A549 (cell line): ENCODE measurements at regions not wholly inside any gene's neighbourhood (a gene's known extent, or its start where the extent isn't known, plus 50 kb on each side); places are given as distances from the start of the nearest gene placed in this dataset.

Source experiments
- ATAC-seq, 2 experiments: fragments of 200-7000 bp in 1 of 2; fragments of >200 bp in 1 of 2; cut with Nextera tagmentation in 1 of 2; cut with Tn5 transposase in 1 of 2; 3 replicates each; pipeline versions ENCODE4 v1.8.0 to v1.9.1; 2018 to 2020; ENCODE audit warnings: mild to moderate bottlenecking in 1 of 2, moderate library complexity in 1 of 2
- CTCF ChIA-PET: fragments of 300-600 bp; sonication (Branson Sonifier 250); formaldehyde crosslinking; extraction: SDS; loops from one replicate; lab custom pipeline; 2021; ENCODE audit warnings: antibody characterized with exemption, inconsistent platforms; lab: Yijun Ruan, JAX
- POLR2A ChIA-PET: fragments of 350-600 bp; formaldehyde crosslinking; extraction: SDS; loops from one replicate; lab custom pipeline; 2021; ENCODE audit warnings: antibody characterized with exemption, inconsistent platforms; lab: Yijun Ruan, JAX
- DNase-seq, 2 experiments: peaks; one replicate each; pipeline versions ENCODE4 v3.0.0 to v3.0.0-alpha.2; 2011 to 2016; ENCODE audit warnings: low read depth in 1 of 2, low spot score in 1 of 2
- FAIRE-seq: peaks from 2 replicates; lab custom pipeline; 2011; peaks lifted over from hg19 to GRCh38; lab: Jason Lieb, UNC
- H3K27ac ChIP-seq, 2 experiments: fragments of >200 bp; sonication (Bioruptor Twin); formaldehyde crosslinking; 3 replicates each; pipeline ENCODE4 v1.5.1; 2016 to 2017
- H3K4me1 ChIP-seq: fragments of >200 bp; sonication (Bioruptor Twin); formaldehyde crosslinking; 3 replicates; pipeline ENCODE4 v1.6.1; 2016
- H3K4me2 ChIP-seq: fragments of >200 bp; sonication (Bioruptor Twin); formaldehyde crosslinking; 3 replicates; pipeline ENCODE4 v1.6.1; 2016
- H3K4me3 ChIP-seq: fragments of >200 bp; sonication (Bioruptor Twin); formaldehyde crosslinking; 3 replicates; pipeline ENCODE4 v1.5.1; 2016
- H3K9me3 ChIP-seq: fragments of >200 bp; sonication (Bioruptor Twin); formaldehyde crosslinking; 3 replicates; pipeline ENCODE4 v1.6.1; 2016
- CBX8 ChIP-seq: fragments of 200-600 bp; sonication (generic); IDR thresholded peaks from 2 replicates; pipeline ENCODE4 v1.6.1; 2016
- CHD4 ChIP-seq: fragments of 200-600 bp; sonication (generic); IDR thresholded peaks from 2 replicates; pipeline ENCODE4 v1.6.1; 2016; ENCODE audit warnings: antibody characterized with exemption, mild to moderate bottlenecking, borderline replicate concordance
- EHF ChIP-seq: fragments of 250-450 bp; sonication (Bioruptor Pico); IDR thresholded peaks from 2 replicates; pipeline ENCODE4 v1.5.0; 2020; ENCODE audit warnings: mild to moderate bottlenecking
- ESRRA ChIP-seq: fragments of 150-350 bp; IDR thresholded peaks from 2 replicates; pipeline ENCODE4 v1.6.1; 2014; ENCODE audit warnings: mild to moderate bottlenecking, low read length, borderline replicate concordance
- FOXS1 ChIP-seq: fragments of 250-450 bp; sonication (Bioruptor Pico); IDR thresholded peaks from 2 replicates; pipeline ENCODE4 v1.5.0; 2020; ENCODE audit warnings: mild to moderate bottlenecking, moderate library complexity
- HEYL ChIP-seq: fragments of 250-450 bp; sonication (Bioruptor Pico); IDR thresholded peaks from 2 replicates; pipeline ENCODE4 v1.8.0; 2021; ENCODE audit warnings: mild to moderate bottlenecking, moderate library complexity
- JUN ChIP-seq, 2 experiments: fragments of >200 bp; sonication (Bioruptor Twin); formaldehyde crosslinking; IDR thresholded peaks; 2 replicates in 1 of 2; 3 replicates in 1 of 2; pipeline ENCODE4 v1.6.1; 2016 to 2017
- JUNB ChIP-seq: fragments of >200 bp; sonication (Bioruptor Twin); formaldehyde crosslinking; IDR thresholded peaks from 2 replicates; pipeline ENCODE4 v1.6.1; 2016
- KDM1A ChIP-seq: fragments of 200-600 bp; sonication (generic); IDR thresholded peaks from 2 replicates; pipeline ENCODE4 v1.6.1; 2016; ENCODE audit warnings: low read depth, mild to moderate bottlenecking
- NPAS2 ChIP-seq: fragments of 250-450 bp; sonication (Bioruptor Pico); IDR thresholded peaks from 2 replicates; pipeline ENCODE4 v1.8.0; 2022; ENCODE audit warnings: mild to moderate bottlenecking, moderate library complexity, borderline replicate concordance
- POLR2A ChIP-seq: IDR thresholded peaks from 2 replicates; pipeline ENCODE4 v1.6.1; 2012; ENCODE audit warnings: mild to moderate bottlenecking, low read length
- RAD21 ChIP-seq, 2 experiments: fragments of >200 bp in 1 of 2; sonication (Bioruptor Twin) in 1 of 2; formaldehyde crosslinking in 1 of 2; IDR thresholded peaks in 1 of 2; conservative IDR thresholded peaks in 1 of 2; 2 replicates in 1 of 2; 3 replicates in 1 of 2; pipeline ENCODE4 v1.6.1; 2012 to 2018; ENCODE audit warnings: inconsistent platforms in 1 of 2
- RCOR1 ChIP-seq: fragments of 150-350 bp; IDR thresholded peaks from 2 replicates; pipeline ENCODE4 v1.6.1; 2014; ENCODE audit warnings: antibody characterized with exemption, low read length, low read depth
- TFCP2L1 ChIP-seq: fragments of 250-450 bp; sonication (Bioruptor Pico); IDR thresholded peaks from 2 replicates; pipeline ENCODE4 v1.5.0; 2021; ENCODE audit warnings: mild to moderate bottlenecking
- ZFP36 ChIP-seq: fragments of 450-650 bp; IDR thresholded peaks from 2 replicates; pipeline ENCODE4 v1.6.1; 2014; ENCODE audit warnings: borderline replicate concordance; ENCODE audit not compliant: partially characterized antibody
- ZNF302 ChIP-seq: fragments of 250-450 bp; sonication (Bioruptor Pico); IDR thresholded peaks from 2 replicates; pipeline ENCODE4 v1.9.0; 2021; ENCODE audit warnings: inconsistent platforms, mild to moderate bottlenecking, moderate library complexity
- WGBS: methylation state at CpG from one replicate; pipeline ENCODE4 v1.1.6; 2017; ENCODE audit errors: missing lambda C conversion rate; 5-methylcytosine and 5-hydroxymethylcytosine counted together
- TF ChIP-seq, protein P1 (sequence below): IDR thresholded peaks from 2 replicates; pipeline ENCODE4 v1.6.1; 2012
- TF ChIP-seq, protein P2 (sequence below): fragments of 150-350 bp; IDR thresholded peaks from 2 replicates; pipeline ENCODE4 v1.6.1; 2014; ENCODE audit warnings: low read depth, mild to moderate bottlenecking, low read length
- TF ChIP-seq, protein P3 (sequence below): fragments of 450-650 bp; IDR thresholded peaks from 2 replicates; pipeline ENCODE4 v1.6.1; 2014; ENCODE audit warnings: antibody characterized with exemption
- TF ChIP-seq, protein P4 (sequence below): fragments of >200 bp; sonication (Bioruptor Twin); formaldehyde crosslinking; IDR thresholded peaks from 2 replicates; pipeline ENCODE4 v1.6.1; 2016

DNA sequence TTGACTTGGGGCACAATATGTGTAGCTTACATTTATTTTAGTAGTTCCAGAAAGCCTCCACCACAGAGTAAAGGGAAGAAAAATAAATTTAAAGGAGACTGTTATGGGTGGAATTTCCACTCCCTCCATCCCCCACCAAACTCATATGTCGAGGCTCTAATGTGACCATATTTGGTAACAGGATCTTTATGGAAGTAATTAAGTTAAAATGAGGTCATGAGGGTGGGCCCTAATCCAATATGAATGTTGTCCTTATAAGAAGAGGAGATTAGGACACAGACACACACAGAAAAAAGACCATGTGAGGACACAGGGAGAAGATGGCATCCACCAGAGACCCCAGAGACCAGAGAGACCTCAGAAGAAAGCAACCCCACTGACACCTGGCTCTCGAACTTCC lies 189.7 kb downstream of the EDN1 start:
- CTCF ChIA-PET = interaction anchor here (1.0 kb wide), 1 partner anchor 13 kb away, joined by 4 read pairs; no protein-coding TSS in a partner anchor

DNA sequence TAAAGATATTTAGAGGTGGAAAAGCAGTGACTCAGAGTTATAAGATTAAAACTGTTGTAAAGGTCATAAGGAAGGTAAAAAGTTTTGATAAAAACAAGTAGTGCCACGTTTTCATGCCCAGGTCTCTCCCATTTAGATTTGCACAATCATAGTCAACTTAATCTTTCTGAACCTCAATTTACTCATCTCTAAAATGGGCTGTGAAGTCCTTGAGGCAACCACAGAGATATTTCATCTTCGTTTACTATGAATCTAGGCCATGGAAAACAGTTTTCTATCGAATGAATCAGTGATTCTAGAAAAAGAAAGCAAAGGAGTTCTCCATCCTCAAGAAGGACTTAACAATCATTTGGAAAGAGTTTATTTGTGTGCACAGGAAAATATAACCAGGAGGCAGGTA lies 190.2 kb downstream of the EDN1 start:
- no peak for ATAC-seq
- TF ChIP-seq, protein P1, sequence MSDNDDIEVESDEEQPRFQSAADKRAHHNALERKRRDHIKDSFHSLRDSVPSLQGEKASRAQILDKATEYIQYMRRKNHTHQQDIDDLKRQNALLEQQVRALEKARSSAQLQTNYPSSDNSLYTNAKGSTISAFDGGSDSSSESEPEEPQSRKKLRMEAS = no peak
- TF ChIP-seq CBX8 (no peak), ZFP36 (no peak)
- TF ChIP-seq, protein P2, sequence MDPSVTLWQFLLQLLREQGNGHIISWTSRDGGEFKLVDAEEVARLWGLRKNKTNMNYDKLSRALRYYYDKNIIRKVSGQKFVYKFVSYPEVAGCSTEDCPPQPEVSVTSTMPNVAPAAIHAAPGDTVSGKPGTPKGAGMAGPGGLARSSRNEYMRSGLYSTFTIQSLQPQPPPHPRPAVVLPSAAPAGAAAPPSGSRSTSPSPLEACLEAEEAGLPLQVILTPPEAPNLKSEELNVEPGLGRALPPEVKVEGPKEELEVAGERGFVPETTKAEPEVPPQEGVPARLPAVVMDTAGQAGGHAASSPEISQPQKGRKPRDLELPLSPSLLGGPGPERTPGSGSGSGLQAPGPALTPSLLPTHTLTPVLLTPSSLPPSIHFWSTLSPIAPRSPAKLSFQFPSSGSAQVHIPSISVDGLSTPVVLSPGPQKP = no peak
- 86% methylated on average over 3 of the region's 3 CpGs for WGBS
- H3K9me3 ChIP-seq = no peaks in the 10 kb centered on the region
- CTCF ChIA-PET = interaction anchor here (2.1 to 4.8 kb wide), 2 partner anchors 10 to 189 kb away, joined by 5 to 36 read pairs; partner anchors contain the start of gene EDN1
- peaks cover 47% of the 10 kb centered on the region for H3K4me1 ChIP-seq
- H3K4me3 ChIP-seq = no peak overlapping the region
- H3K4me2 ChIP-seq = no peak overlapping the region
- H3K27ac ChIP-seq = peak overlapping the region; percentile 92 to 98
- no peak for FAIRE-seq
- DNase-seq = no peak
- POLR2A ChIA-PET = no interaction called here

More for the DNA sequence above, 189.7 kb downstream of the EDN1 start:
- H3K4me3 ChIP-seq = no peak overlapping the region
- TF ChIP-seq ZNF302 (CRISPR knock-in tag) (no peak), KDM1A (no peak), TFCP2L1 (CRISPR knock-in tag) (no peak), CHD4 (no peak), ZFP36 (no peak), EHF (CRISPR knock-in tag) (no peak), FOXS1 (no peak), NPAS2 (CRISPR knock-in tag) (no peak), HEYL (CRISPR knock-in tag) (no peak), ESRRA (no peak), JUN (IDR thresholded peaks at IDR 0.05) (no peak), JUNB (no peak)
- TF ChIP-seq, protein P2 = no peak
- TF ChIP-seq, protein P3, sequence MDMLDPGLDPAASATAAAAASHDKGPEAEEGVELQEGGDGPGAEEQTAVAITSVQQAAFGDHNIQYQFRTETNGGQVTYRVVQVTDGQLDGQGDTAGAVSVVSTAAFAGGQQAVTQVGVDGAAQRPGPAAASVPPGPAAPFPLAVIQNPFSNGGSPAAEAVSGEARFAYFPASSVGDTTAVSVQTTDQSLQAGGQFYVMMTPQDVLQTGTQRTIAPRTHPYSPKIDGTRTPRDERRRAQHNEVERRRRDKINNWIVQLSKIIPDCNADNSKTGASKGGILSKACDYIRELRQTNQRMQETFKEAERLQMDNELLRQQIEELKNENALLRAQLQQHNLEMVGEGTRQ = no peak
- H3K4me1 ChIP-seq = peaks cover 42% of the 10 kb centered on the region
- no peak for ATAC-seq
- no peak for DNase-seq
- H3K9me3 ChIP-seq = no peaks in the 10 kb centered on the region
- WGBS = 93% methylated on average over 2 of the region's 2 CpGs
- no peak overlapping the region for H3K4me2 ChIP-seq
- H3K27ac ChIP-seq = peak overlapping the region; percentile 92 to 98; a peak in 4 of 6 replicates
- POLR2A ChIA-PET = no interaction called here
- no peak for FAIRE-seq

DNA sequence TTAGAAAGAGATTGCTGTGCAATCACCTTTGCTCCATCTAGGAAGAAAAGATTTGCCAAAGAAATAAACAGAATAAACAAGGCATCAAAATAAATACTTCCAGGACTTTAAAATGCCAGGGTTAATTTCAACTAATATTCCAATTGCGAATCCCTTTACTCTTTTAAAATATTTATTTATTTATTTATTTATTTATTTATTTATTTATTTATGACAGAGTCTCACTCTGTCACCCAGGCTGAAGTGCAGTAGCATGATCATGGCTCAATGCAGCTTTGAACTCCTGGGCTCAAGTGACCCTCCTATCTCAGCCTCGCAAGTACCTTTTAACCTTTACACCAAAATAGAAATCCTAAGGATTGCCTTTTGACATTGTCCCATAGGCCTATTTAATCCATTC lies 191.1 kb downstream of the EDN1 start:
- TF ChIP-seq RAD21 (conservative IDR thresholded peaks at IDR 0.05 in 1 of 2, IDR thresholded peaks at IDR 0.05 in 1 of 2) = no peak
- no peak for TF ChIP-seq FOXS1
- TF ChIP-seq RCOR1 = no peak
- TF ChIP-seq POLR2A = no peak
- TF ChIP-seq CBX8 = no peak
- TF ChIP-seq, protein P4, sequence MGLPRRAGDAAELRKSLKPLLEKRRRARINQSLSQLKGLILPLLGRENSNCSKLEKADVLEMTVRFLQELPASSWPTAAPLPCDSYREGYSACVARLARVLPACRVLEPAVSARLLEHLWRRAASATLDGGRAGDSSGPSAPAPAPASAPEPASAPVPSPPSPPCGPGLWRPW = no peak
- Histone ChIP-seq H3K4me2 (no peak overlapping the region), H3K4me1 (peaks cover 54% of the 10 kb centered on the region), H3K4me3 (no peak overlapping the region), H3K9me3 (no peaks in the 10 kb centered on the region), H3K27ac (peak overlapping the region; percentile 92 to 98)
- DNase-seq = no peak
- no peak for ATAC-seq
- ChIA-PET CTCF (interaction anchor here (0.9 to 4.8 kb wide), 10 partner anchors 11 to 190 kb away, joined by 3 to 36 read pairs (median 5); partner anchors contain the start of gene EDN1), POLR2A (no interaction called here)
- 91% methylated on average over 2 of the region's 2 CpGs for WGBS
- no peak for FAIRE-seq
